ENCODE measurements at regions not wholly inside any gene's neighbourhood (a gene's known extent, or its start where the extent isn't known, plus 50 kb on each side); places are given as distances from the start of the nearest gene placed in this dataset.

DNA sequence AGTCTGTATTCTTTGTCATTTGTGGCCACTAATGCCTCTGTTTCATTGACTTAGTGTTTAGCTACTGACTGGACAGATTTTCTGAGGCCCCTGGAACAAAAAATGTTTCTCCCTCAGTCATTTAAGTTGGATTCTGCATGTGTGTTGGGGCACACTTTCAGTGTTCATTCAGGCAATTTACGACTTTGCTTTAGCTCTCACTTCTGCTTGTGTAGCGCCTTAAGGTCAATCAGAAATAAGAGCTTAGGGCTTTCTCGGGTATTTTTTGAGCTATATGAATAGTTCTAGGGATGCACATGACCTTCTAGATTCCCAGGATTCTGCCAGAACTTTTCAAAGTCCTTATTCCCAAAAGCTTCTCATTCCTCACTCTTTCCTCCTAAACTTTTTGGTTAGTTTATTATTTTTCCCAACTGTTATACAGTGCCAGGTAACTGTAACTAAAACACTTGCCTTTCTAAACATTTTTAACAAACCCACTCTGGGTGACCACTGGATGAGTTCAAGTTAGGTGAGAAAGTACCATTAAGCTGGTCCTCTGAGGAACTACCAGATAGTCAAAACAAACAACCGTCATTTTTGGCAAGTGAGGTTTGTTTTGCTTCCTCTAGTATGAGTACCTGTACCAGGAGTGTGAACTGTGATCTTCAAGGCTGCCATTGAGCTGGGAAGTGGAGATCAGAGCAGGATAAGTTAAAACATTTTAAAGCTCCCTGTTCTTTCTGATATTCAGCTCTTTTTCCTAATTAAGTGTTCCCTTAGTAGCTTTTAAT, 571.3 kb upstream of the TLE4 start:
- TF ChIP-seq, protein P1, sequence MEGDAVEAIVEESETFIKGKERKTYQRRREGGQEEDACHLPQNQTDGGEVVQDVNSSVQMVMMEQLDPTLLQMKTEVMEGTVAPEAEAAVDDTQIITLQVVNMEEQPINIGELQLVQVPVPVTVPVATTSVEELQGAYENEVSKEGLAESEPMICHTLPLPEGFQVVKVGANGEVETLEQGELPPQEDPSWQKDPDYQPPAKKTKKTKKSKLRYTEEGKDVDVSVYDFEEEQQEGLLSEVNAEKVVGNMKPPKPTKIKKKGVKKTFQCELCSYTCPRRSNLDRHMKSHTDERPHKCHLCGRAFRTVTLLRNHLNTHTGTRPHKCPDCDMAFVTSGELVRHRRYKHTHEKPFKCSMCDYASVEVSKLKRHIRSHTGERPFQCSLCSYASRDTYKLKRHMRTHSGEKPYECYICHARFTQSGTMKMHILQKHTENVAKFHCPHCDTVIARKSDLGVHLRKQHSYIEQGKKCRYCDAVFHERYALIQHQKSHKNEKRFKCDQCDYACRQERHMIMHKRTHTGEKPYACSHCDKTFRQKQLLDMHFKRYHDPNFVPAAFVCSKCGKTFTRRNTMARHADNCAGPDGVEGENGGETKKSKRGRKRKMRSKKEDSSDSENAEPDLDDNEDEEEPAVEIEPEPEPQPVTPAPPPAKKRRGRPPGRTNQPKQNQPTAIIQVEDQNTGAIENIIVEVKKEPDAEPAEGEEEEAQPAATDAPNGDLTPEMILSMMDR (IDR thresholded peaks at IDR 0.05), result no peak
- TF ChIP-seq POLR2AphosphoS5 (IDR thresholded peaks at IDR 0.05), result no peak
- no peak for TF ChIP-seq EP300 (IDR thresholded peaks at IDR 0.05)
- TF ChIP-seq POLR2A (IDR thresholded peaks at IDR 0.05), result no peak
